GM18861 (cell line): ENCODE measurements at regions not wholly inside any gene's neighbourhood (a gene's known extent, or its start where the extent isn't known, plus 50 kb on each side); places are given as distances from the start of the nearest gene placed in this dataset.
"Not testable (repeated sequence)": the region's sequence is repeated elsewhere in the genome, so short reads cannot be mapped to it uniquely, and the experiment has no call there.

Experiments
- ATAC-seq: cut with Tn5 transposase; IDR thresholded peaks from one replicate; pipeline ENCODE4 v1.9.1; 2021; ENCODE audit not compliant: unreplicated experiment

DNA sequence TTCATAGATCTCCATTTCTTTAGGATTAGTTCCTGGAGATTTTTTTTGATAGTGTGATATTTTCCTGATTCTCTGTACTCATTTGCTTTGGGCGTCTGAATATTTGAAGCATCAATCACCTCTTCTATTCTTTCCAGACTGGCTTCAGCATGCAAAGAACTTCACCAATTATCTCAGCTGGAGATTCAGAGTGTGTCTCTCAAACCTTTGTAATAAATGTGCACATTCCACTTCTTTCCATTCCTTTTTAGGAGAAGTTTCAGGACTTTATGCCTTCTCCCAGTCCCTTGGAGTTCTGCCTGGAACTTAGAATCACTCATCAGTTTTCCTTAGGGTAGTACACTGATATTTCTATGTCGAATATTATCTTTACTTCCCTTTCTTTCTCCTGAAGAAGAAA is 334.8 kb downstream of the TEX13C start:
- no peak for ATAC-seq

DNA sequence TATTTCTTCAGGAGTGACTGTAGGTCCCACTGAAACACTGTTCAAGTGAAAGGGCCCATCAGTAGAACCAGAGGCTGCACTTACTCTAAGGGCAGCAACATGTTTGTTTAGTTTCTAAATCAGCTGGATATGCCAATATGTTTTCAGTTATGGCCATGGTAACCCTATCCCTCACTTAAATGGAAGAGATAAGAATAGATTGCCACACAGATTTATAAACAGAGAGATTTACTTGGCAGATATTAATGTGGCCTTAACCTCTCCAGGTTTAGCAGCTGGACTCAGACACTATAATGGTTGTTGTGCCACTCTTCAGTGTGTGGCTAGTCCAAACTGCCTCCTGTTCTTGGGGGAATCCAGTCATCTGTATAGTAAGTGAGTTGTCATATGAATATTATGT is 354.1 kb downstream of the TEX13C start:
- ATAC-seq = no peak

DNA sequence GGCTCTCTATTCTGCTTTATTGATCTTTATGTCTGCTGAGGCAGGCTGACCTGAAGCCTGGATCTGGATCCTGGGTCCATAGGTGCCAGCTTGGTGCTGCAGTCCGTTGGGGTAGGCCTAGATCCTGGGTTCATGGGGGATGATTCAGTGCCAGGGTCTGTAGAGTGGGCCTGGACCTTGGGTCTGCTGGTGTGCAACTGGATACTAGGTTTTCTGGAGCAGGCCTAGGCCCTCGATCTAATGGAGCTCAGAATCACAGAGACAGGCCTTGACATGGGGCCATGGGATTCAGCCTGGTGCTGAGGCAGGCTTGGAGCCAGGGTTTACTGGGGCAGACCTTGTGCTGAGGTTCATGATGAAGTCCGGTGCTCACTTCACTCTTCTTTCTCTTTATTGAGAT is 358.6 kb downstream of the TEX13C start:
- no peak for ATAC-seq

DNA sequence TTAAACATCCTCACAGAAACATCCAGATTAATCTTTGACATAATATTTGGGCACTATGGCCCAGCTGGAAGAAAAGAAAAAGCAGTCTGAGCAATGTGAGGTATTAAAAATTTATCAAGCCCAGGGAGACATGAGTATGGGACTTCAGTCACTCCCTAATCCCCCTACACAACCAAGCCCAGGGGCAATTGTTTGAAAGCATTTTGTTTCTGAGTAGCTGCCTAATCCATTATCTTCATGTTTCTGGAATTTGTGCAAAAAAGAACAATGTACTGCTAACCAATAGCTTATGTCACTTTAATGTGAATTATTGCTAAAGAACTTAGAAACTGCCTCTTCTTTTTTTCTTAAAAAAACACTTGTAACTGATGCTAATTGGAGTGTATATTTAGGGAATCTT is 360.7 kb downstream of the TEX13C start:
- no peak for ATAC-seq

DNA sequence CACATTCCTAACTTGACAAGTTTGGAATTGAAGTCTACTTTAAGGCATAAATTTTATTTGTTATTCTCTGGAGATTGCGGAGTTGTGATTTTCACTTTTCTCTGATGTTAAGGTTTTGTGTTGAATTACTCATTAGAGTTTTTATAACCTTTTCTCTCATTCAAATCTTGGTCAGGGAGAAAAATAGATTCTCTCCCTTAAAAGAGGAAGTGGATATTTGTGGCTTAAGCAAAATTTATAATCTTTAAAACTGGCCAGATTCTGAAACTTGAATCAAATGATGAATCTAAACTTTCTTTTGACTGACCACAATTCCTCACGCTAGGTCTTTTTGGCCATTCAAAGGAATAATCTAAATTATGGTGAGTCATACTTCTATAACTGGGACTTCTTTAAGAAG is 361.4 kb downstream of the TEX13C start:
- no peak for ATAC-seq

DNA sequence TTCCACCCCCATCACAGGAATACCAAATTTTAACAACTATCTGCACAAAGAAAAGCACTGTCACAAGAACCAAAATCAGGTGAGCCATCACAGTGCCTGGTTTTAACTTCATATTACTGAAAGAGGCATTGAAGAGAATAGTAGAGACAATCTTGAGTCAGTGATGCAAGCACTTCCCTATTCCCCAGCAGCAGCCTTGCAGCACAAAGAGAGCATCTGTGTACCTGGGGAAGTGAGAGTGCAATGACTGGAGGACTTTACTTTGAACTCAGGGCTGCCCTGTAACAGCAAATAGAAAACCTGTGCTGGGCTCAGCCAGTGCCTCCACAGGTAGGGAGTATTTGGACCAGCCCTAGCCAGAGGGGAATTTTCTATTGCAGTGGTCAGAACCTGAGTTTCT is 361.8 kb downstream of the TEX13C start:
- no peak for ATAC-seq

DNA sequence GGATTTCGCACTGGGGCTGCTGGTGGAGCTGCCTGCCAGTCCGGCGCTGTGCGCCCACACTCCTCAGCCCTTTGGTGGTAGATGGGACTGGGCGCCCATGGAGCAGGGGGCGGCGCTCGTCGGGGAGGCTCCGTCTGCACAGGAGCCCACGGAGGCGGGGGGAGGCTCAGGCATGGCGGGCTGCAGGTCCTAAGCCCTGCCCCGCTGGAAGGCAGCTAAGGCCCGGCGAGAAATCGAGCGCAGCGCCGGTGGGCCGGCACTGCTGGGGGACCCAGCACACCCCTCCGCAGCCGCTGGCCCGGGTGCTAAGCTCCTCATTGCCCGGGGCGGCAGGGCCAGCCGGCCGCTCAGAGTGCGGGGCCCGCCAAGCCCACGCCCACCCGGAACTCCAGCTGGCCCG is 370.9 kb downstream of the TEX13C start:
- ATAC-seq = not testable (repeated sequence)

DNA sequence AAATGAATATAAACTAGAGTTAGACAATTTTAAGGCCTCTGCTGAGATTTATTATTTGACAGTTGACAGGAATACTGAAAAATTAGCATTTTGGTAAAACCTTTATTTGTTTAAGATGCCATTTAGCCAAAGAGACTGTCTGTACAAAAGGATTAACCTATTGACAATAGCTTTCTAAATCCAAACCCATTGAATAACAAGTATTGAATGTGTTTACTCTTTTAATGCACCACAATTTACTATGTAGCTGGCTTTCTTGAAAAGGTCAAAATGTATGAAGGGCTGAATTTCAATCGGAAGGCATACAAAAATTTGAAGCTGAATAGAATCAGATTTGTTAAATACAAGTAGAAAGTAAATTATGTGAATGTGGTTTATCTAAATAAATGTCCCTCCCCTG is 374.5 kb downstream of the TEX13C start:
- ATAC-seq = no peak

DNA sequence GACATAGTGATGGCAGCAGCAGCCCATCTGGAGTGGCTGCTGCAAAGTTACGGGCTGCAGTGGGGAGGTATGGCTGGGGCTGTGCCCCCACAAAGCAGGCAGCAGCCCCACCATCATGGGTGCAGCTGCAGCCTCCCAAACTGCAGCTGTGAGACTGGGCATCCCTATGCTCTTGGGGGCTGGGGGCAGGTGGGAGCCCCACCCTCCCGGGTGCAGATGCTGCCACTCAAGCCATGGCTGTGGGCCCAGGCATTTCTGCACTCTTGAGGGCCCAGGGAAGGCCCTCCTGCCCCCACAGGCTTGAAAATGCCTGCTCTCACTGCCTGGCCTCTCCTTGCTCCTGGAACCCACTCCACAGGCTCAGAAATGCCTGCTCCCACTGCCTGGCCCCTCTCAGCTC is 389.4 kb downstream of the TEX13C start:
- ATAC-seq = no peak

DNA sequence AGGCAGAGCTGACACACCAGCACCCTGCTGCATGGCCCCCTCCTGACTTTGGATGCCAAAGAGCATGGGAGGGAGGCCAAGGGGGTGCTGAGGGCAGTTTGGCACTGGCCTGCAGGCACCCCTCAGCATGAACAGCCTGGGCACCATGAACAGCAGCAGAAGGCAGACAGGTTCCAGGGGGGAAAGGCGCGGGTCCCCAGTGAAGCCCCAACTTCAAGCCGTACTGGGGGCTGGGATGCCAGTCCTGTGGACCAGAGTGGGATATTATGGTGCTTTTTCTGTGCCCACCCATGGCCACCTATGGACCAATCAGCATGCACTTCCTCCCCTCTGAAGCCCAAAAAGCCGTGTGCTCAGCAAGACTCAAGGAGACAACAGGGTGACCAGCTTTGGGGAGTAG is 389.9 kb downstream of the TEX13C start:
- no peak for ATAC-seq

DNA sequence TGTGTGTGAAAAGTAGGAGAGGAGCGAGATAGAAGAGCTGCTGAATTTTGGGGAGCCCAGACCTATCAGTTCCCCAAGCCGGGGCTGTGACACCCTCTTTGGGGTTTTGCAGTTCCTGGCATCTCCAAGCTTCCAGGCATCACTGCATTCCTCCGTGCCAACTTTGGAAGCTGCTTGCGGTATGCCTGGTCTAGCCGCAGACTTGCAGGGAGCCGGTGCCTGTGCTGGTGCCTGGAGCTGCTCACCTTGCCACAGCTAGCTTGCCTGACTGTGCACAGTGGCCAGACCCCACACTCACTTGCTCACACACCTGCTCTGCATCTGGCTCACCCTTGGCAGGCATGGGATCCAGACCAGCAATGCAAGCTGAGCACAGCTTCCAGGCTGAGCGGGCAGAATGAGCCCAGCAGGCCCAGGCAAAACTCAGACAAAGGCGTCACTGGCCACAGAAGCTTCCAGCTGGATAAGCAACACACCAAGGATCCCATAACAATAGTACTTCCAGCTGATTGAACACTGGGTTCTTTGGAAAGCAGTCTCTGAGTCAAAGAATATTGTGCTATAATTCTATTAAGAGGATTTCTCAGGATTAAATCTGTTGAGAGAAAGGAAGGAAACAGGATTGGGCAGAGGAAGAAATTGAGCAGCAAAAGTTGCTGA is 390.9 kb downstream of the TEX13C start:
- ATAC-seq = no peak

DNA sequence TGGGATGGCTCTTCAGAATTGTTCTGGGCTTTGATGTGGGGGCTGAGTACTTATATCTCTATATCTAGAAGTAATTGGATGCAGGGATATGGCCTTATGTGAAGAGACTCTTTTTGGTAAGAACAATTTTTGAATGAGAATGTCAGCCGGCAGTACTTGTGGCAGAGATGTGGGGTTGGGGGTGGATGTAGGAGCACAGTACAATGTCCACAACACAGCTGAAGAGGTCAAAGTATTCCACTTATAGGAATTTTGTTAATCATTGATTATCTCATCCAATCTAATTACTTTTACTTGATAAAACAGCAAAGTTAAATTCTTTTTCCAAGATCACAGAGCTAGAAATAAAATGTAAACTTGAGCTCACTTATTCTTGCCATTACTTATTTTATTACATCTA is 391.4 kb downstream of the TEX13C start:
- ATAC-seq = no peak

DNA sequence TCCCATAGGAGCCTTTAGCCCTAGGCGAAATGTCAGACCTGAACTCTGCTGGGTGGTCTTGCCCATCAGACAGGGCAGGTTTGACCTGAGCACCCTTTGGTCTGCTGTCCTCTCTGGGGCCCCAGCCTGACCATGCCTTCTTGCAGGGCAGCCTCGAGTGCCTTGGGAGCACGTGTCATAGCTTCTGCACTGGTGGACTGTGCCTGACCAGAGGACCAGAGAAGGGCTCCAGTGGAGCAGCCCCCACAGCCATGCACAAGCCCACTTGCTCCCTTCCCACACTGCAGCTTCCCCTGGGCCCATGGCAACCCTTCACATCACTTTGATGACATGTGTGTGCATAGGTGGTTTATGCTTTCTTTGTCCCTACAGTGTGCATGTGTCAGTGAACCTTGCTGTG is 394.0 kb downstream of the TEX13C start:
- no peak for ATAC-seq

DNA sequence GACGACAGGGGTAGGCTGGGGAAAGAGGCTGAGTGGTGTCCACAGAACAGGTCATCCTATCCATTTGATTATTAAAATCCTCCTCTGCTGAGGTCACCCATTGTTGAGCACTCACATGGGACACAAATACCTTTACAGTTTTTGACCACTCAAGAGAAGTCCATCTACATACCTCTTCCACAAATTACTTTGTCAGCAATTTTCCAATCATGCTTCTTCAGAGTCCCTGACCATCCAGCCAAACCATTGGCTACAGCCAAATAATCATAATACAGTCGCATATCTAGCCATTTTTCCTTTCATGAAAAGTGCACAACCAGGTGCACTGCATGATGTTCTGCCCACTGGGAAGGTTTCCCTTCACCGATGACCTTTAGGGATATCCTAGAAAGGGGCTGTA is 407.4 kb downstream of the TEX13C start:
- no peak for ATAC-seq

DNA sequence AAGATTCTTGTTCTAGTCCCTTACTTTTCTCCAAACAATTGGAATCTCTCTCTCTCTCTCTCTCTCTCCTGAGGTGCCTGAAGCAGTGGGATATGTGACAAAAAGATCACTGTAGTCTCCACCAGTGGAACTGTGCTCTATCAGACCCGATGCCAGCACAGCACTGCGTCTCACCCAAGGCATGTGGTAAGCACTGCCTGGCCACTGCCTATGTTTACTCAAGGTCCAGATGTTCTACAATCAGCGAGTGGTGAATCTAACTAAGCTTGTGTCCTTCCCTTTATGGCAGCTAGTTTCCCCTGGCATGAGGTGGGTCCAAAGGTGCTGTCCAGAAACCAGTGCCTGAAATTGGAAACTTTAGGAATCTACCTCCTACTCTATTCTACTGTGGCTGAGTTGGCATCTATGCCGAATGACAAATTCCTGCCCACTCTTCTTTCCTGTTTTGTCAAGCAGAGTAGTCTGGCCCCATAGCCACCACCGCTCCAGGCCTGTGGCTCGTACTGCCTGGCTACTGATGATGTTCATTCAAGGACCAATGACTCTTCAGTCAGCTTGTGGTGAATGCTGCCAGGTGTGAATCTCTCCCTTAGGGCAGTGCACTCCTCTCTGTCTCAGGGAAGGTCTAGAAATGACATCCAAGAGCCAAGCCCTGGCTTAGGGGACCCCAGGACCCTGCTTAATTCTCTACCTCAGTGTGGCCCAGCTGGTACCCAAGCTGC is 416.5 kb downstream of the TEX13C start:
- ATAC-seq = no peak

DNA sequence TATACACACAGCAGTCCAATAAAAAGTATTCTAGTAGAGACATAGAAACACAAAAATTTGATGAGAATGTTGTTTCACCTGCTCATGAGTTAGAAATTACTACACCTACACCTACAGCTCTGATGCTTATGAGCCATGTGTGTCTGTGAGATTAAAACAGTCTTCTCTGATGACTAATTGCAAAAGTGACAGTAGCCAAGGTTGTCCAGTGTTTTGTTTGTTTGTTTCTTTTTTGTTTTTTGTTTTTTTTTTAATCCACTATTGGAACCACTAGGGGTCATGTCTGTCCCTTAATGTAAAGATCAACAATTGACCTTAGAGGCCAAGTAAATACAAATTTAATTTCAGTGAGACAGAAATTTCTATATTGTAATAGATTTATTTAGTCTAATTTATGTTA is 423.1 kb downstream of the TEX13C start:
- ATAC-seq = no peak

DNA sequence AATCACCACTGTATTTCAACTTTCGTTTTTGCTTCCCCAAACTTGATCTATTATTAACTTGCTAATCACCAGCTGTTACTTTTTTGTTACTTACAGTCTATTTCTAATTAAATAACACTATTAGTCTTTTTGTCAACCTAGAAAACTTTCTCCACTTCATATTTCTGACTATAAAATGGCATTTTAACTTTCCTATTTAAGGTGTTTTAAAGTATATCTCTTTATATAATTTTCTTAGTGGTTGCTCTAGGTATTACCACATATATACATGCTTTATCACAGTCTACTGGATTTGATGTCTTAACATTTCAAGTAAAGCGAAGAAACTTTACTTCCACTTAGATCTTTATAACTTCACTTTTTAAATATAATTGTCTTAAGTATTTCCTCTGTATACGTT is 421.2 kb downstream of the DCAF12L2 start:
- no peak for ATAC-seq

DNA sequence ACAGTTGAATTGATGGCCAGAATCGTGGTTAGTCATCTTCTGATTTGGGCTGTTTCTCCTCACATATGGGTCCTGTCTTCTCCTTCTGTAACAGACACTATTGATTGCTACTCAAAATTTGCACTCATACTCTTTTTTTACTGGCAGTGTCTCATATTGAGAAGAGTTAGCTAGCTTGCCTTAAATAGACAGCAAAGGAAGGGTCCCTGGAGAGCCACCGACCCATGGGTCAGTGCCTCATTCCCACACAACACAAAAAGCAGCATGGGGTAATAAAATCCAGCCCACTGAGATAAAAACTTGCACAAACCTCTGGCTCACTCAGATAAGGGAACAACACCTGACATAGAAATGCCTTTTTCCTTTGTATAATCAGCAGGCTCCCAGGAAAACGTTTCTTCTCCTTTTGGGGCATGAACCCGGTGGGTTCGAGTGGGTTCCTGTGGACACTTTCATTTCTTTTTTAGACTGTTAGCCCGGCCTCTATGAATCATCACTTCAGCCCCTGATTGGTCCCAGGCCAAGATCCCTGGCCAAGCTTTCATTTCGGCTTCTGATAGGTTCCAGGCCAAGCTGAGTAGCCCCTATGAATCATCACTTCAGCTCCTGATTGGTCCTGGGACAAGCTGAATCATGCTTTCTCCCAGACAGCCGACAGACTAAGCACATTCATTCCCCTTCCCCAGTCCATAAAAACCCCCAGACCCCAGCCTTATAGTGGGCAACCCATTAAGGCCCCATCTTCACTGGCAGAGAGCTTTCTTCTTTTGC is 408.1 kb downstream of the DCAF12L2 start:
- no peak for ATAC-seq

DNA sequence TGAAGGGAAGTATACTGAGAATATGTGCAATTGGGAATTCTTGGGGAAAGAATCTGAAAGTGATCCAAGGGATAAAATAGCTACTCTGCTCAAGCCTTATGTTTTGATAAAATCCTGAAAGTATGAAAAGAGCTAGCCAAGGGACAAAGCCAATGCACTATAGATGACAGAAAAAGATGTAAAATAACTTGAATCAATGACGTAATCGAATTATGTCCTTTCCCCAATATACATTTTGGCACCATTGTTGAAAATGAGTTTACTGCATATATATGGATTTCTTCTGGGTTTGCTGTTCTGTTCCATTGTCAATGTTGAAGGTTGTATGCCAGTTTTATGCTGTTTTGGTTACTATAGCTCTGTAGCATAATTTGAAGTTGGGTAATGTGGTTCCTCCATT is 407.3 kb downstream of the DCAF12L2 start:
- no peak for ATAC-seq

DNA sequence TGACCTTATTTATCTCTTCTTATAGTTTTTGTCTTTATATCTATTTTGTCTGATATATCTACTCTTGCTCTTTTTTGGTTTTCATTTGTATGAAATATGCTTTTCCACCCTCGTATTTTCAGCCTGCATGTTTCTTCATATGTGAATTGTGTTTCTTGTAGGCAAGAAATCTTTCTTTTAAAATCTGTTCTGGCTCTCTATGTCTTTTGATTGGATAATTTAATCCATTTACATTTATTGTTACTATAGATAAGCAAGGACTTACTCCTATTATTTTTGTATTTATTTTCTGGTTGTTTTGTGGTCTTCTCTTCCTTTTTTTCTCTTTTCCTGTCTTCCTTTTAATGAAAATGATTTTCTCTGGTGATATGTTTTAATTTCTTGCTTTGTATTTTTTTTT is 403.1 kb downstream of the DCAF12L2 start:
- no peak for ATAC-seq

DNA sequence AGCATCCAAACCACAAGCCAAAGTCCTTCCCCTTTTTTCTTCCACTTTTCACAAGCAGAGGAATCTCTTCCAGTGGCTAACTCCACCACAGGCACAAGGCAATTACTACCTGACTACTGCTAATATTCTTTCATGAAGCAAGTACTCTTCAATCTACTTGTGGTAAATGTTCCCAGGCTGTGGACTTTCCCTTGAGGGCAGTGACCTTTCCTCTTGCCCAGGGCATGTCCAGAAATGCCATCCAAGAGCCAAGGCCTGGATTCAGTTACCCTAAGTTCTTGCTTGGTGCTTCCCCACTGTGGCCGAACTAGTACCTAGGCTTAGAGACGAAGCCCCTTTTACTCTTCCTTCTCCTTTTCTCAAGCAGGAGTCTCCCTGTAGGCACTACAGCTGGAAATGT is 400.7 kb downstream of the DCAF12L2 start:
- no peak for ATAC-seq

DNA sequence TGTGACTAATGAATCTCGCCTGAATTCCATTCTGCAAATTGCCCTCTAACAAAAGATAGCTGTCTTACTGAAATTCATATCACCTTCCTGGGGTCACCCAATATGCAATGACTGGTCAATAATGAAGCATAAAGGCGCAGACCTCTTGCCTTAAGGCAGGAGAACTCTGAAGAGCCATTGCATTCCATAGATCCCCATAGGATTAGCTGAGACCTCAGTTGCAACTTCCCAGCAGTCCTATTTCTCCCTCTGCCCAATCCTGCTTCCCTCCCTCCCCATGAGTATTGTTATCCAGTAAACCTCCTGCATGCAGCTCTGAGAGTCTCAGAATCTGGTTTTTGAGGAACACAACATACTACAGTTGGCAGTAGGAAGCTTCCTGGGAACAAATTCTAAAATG is 396.5 kb downstream of the DCAF12L2 start:
- ATAC-seq = no peak
